ENCODE measurements at regions not wholly inside any gene's neighbourhood (a gene's known extent, or its start where the extent isn't known, plus 50 kb on each side); places are given as distances from the start of the nearest gene placed in this dataset.

DNA sequence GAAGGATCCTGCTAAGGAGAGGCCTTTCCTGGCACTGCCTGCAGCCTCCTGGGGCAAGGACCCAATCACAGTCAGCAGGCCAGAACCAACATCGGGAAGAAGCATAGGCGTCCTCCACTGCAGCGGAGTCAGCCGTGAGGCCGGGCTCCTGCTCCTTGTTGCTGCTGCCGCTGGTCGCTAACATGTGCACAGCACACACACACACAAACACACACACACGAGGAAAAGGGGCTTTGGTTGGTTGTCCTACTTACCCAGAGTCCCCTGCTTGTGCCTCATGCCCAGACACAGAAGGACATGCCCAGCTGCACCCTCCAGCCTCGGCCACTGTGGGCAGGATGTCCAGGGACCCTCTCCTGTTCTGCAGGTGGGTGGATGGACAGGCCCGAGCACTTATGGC is 209.4 kb downstream of the GLI2 start:
- no peak overlapping the region for H3K9ac ChIP-seq (ENCODE audit: low read length)
- H3K36me3 ChIP-seq (replicated peaks in 1 of 2; ENCODE audit: control extremely low read depth in 1 of 2, control insufficient read depth in 1 of 2, extremely low read depth in 1 of 2, insufficient read depth in 2 of 2, low read length in 1 of 2) = no peaks in the 10 kb centered on the region
- intact Hi-C loops (cut with micrococcal nuclease) = no loop called here
- H3K27ac ChIP-seq (ENCODE audit: low read length in 2 of 2) = no peak overlapping the region
- H3K4me2 ChIP-seq (replicated peaks; ENCODE audit: low read depth, low read length, poor library complexity, severe bottlenecking) = no peak overlapping the region
- no peak overlapping the region for H2AFZ ChIP-seq (ENCODE audit: insufficient read depth, low read depth, low read length, poor library complexity, severe bottlenecking)
- no peaks in the 10 kb centered on the region for H3K4me1 Mint-ChIP-seq
- ChIA-PET CTCF (no interaction called here), POLR2A (no interaction called here)
- H3K9me3 ChIP-seq (ENCODE audit: control extremely low read depth in 1 of 3, control insufficient read depth in 2 of 3, insufficient read depth in 1 of 3, low read length in 2 of 3) = peaks cover 0 to 5% (median 0%) of the 10 kb centered on the region in 3 donors
- no peaks in the 10 kb centered on the region for H3K9me3 Mint-ChIP-seq (ENCODE audit: insufficient read depth)
- DNase-seq = no peak
- H3K4me3 Mint-ChIP-seq = no peak overlapping the region
- H3K4me3 ChIP-seq (ENCODE audit: control extremely low read depth in 1 of 5, extremely low read depth in 1 of 5, insufficient read depth in 1 of 5, low read depth in 2 of 5, low read length in 4 of 5) = no peak overlapping the region
- H4K20me1 ChIP-seq (ENCODE audit: control insufficient read depth, insufficient read depth, low read length, poor library complexity, severe bottlenecking) = no peaks in the 10 kb centered on the region
- ATAC-seq (ENCODE audit: low read depth) = no peak
- H3K27me3 Mint-ChIP-seq = no peaks in the 10 kb centered on the region
- H3K4me1 ChIP-seq (ENCODE audit: control insufficient read depth in 2 of 2, insufficient read depth in 2 of 2, low read length in 2 of 2) = no peaks in the 10 kb centered on the region
- no peak overlapping the region for H3K27ac Mint-ChIP-seq
- no peak for TF ChIP-seq EZH2 (IDR thresholded peaks at IDR 0.05; ENCODE audit: borderline replicate concordance, insufficient read depth, low read depth, low read length, poor library complexity, severe bottlenecking)
- TF ChIP-seq, protein P1, sequence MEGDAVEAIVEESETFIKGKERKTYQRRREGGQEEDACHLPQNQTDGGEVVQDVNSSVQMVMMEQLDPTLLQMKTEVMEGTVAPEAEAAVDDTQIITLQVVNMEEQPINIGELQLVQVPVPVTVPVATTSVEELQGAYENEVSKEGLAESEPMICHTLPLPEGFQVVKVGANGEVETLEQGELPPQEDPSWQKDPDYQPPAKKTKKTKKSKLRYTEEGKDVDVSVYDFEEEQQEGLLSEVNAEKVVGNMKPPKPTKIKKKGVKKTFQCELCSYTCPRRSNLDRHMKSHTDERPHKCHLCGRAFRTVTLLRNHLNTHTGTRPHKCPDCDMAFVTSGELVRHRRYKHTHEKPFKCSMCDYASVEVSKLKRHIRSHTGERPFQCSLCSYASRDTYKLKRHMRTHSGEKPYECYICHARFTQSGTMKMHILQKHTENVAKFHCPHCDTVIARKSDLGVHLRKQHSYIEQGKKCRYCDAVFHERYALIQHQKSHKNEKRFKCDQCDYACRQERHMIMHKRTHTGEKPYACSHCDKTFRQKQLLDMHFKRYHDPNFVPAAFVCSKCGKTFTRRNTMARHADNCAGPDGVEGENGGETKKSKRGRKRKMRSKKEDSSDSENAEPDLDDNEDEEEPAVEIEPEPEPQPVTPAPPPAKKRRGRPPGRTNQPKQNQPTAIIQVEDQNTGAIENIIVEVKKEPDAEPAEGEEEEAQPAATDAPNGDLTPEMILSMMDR (IDR thresholded peaks at IDR 0.05) = no peak
- WGBS (ENCODE audit: insufficient coverage) = 85% methylated on average over 10 of the region's 10 CpGs
- no peaks in the 10 kb centered on the region for H3K79me2 ChIP-seq (ENCODE audit: control insufficient read depth, insufficient read depth, low read length)
- no peaks in the 10 kb centered on the region for H3K27me3 ChIP-seq (replicated peaks in 1 of 4; ENCODE audit: control extremely low read depth in 1 of 4, control insufficient read depth in 3 of 4, insufficient read depth in 4 of 4, low read length in 3 of 4)

GRCh38 chr2:120945832-120946499 is 210.3 kb downstream of the GLI2 start:
- Mint-ChIP-seq H3K4me1 (no peaks in the 10 kb centered on the region), H3K27me3 (no peaks in the 10 kb centered on the region), H3K27ac (no peak overlapping the region), H3K9me3 (ENCODE audit: insufficient read depth) (no peaks in the 10 kb centered on the region), H3K4me3 (no peak overlapping the region)
- intact Hi-C loops (cut with micrococcal nuclease) = no loop called here
- no peak for ATAC-seq (ENCODE audit: low read depth)
- no peak overlapping the region for H3K27ac ChIP-seq (ENCODE audit: low read length in 2 of 2)
- H3K4me3 ChIP-seq (ENCODE audit: control extremely low read depth in 1 of 5, extremely low read depth in 1 of 5, insufficient read depth in 1 of 5, low read depth in 2 of 5, low read length in 4 of 5) = no peak overlapping the region
- DNase-seq = no peak
- TF ChIP-seq, protein P1 (IDR thresholded peaks at IDR 0.05) = no peak
- TF ChIP-seq EZH2 (IDR thresholded peaks at IDR 0.05; ENCODE audit: borderline replicate concordance, insufficient read depth, low read depth, low read length, poor library complexity, severe bottlenecking) = no peak
- H3K4me2 ChIP-seq (replicated peaks; ENCODE audit: low read depth, low read length, poor library complexity, severe bottlenecking) = no peak overlapping the region
- H4K20me1 ChIP-seq (ENCODE audit: control insufficient read depth, insufficient read depth, low read length, poor library complexity, severe bottlenecking) = no peaks in the 10 kb centered on the region
- no peaks in the 10 kb centered on the region for H3K4me1 ChIP-seq (ENCODE audit: control insufficient read depth in 2 of 2, insufficient read depth in 2 of 2, low read length in 2 of 2)
- no peaks in the 10 kb centered on the region for H3K79me2 ChIP-seq (ENCODE audit: control insufficient read depth, insufficient read depth, low read length)
- H3K36me3 ChIP-seq (replicated peaks in 1 of 2; ENCODE audit: control extremely low read depth in 1 of 2, control insufficient read depth in 1 of 2, extremely low read depth in 1 of 2, insufficient read depth in 2 of 2, low read length in 1 of 2) = no peaks in the 10 kb centered on the region
- H2AFZ ChIP-seq (ENCODE audit: insufficient read depth, low read depth, low read length, poor library complexity, severe bottlenecking) = no peak overlapping the region
- 88% methylated on average over 4 of the region's 4 CpGs for WGBS (ENCODE audit: insufficient coverage)
- no peaks in the 10 kb centered on the region for H3K27me3 ChIP-seq (replicated peaks in 1 of 4; ENCODE audit: control extremely low read depth in 1 of 4, control insufficient read depth in 3 of 4, insufficient read depth in 4 of 4, low read length in 3 of 4)
- ChIA-PET POLR2A (no interaction called here), CTCF (no interaction called here)
- H3K9me3 ChIP-seq (ENCODE audit: control extremely low read depth in 1 of 3, control insufficient read depth in 2 of 3, insufficient read depth in 1 of 3, low read length in 2 of 3) = peaks cover 0 to 5% (median 0%) of the 10 kb centered on the region in 3 donors
- H3K9ac ChIP-seq (ENCODE audit: low read length) = no peak overlapping the region

Measured in B cell (primary cell).